Body of pancreas (tissue), 4 donors: ENCODE measurements at regions not wholly inside any gene's neighbourhood (a gene's known extent, or its start where the extent isn't known, plus 50 kb on each side); places are given as distances from the start of the nearest gene placed in this dataset.

Experiments
- CTCF ChIP-seq, 7 experiments: fragments of 450-650 bp in 4 of 7; fragments of 200-600 bp in 3 of 7; sonication (generic) in 3 of 7; IDR thresholded peaks; one replicate each; pipeline ENCODE4 v1.5.1; 2016 to 2019; ENCODE audit warnings: antibody characterized with exemption in 7 of 7
- POLR2A ChIP-seq, 3 donors: fragments of 450-650 bp; IDR thresholded peaks; one replicate each; pipeline ENCODE4 v1.6.1; 2016; ENCODE audit warnings: antibody characterized with exemption in 3 of 3, mild to moderate bottlenecking in 2 of 3

GRCh38 chr4:189176002-189176401 lies 764.7 kb upstream of the FRG1 start:
- TF ChIP-seq CTCF (IDR thresholded peaks at IDR 0.05) (no peak), POLR2A (IDR thresholded peaks at IDR 0.05) (no peak)
